ENCODE measurements at regions not wholly inside any gene's neighbourhood (a gene's known extent, or its start where the extent isn't known, plus 50 kb on each side); places are given as distances from the start of the nearest gene placed in this dataset.

GRCh38 chr17:79217473-79218135 lies 143.0 kb downstream of the ENGASE start:
- DNase-seq (ENCODE audit: low read depth): no peak
- no peak for TF ChIP-seq CTCF (conservative IDR thresholded peaks at IDR 0.05; ENCODE audit: low read depth, low read length)
- no peak overlapping the region for H3K4me3 ChIP-seq (ENCODE audit: low read depth, low read length)

GRCh38 chr17:79216826-79217225 lies 142.2 kb downstream of the ENGASE start:
- no peak for DNase-seq (ENCODE audit: low read depth)
- no peak overlapping the region for H3K4me3 ChIP-seq (ENCODE audit: low read depth, low read length)
- TF ChIP-seq CTCF (conservative IDR thresholded peaks at IDR 0.05; ENCODE audit: low read depth, low read length): no peak

- no peak overlapping the region for H3K4me3 ChIP-seq (ENCODE audit: low read depth, low read length)
- no peak for TF ChIP-seq CTCF (conservative IDR thresholded peaks at IDR 0.05; ENCODE audit: low read depth, low read length)
- DNase-seq (ENCODE audit: low read depth): no peak
These were observed 141.8 kb downstream of the ENGASE start for GRCh38 chr17:79216391-79216790.

- no peak for TF ChIP-seq CTCF (conservative IDR thresholded peaks at IDR 0.05; ENCODE audit: low read depth, low read length)
- no peak overlapping the region for H3K4me3 ChIP-seq (ENCODE audit: low read depth, low read length)
- no peak for DNase-seq (ENCODE audit: low read depth)
These were observed 141.0 kb downstream of the ENGASE start for GRCh38 chr17:79215631-79216030.

GRCh38 chr17:79214940-79215604 lies 140.4 kb downstream of the ENGASE start:
- H3K4me3 ChIP-seq (ENCODE audit: low read depth, low read length): no peak overlapping the region
- no peak for DNase-seq (ENCODE audit: low read depth)
- no peak for TF ChIP-seq CTCF (conservative IDR thresholded peaks at IDR 0.05; ENCODE audit: low read depth, low read length)

- no peak for TF ChIP-seq CTCF (conservative IDR thresholded peaks at IDR 0.05; ENCODE audit: low read depth, low read length)
- H3K4me3 ChIP-seq (ENCODE audit: low read depth, low read length): no peak overlapping the region
- no peak for DNase-seq (ENCODE audit: low read depth)
These were observed 139.8 kb downstream of the ENGASE start for GRCh38 chr17:79214459-79214858.

GRCh38 chr17:79213305-79213704 lies 138.7 kb downstream of the ENGASE start:
- no peak overlapping the region for H3K4me3 ChIP-seq (ENCODE audit: low read depth, low read length)
- TF ChIP-seq CTCF (conservative IDR thresholded peaks at IDR 0.05; ENCODE audit: low read depth, low read length): no peak
- no peak for DNase-seq (ENCODE audit: low read depth)

Data from epithelial cell of proximal tubule (primary cell).